ENCODE measurements at regions not wholly inside any gene's neighbourhood (a gene's known extent, or its start where the extent isn't known, plus 50 kb on each side); places are given as distances from the start of the nearest gene placed in this dataset.
"Not testable (repeated sequence)": the region's sequence is repeated elsewhere in the genome, so short reads cannot be mapped to it uniquely, and the experiment has no call there.

GRCh38 chr2:236376566-236377244 is 112.5 kb upstream of the ASB18 start:
- no peak for DNase-seq

GRCh38 chr2:236380051-236380612 is 115.9 kb upstream of the ASB18 start:
- DNase-seq: no peak

GRCh38 chr2:236381253-236381652 is 117.0 kb upstream of the ASB18 start:
- not testable (repeated sequence) for DNase-seq

- DNase-seq: not testable (repeated sequence)
Measured at GRCh38 chr2:236389284-236390216, 125.3 kb upstream of the ASB18 start.

GRCh38 chr2:236393101-236393500 is 128.9 kb upstream of the ASB18 start:
- DNase-seq: no peak

- DNase-seq: no peak
Measured at GRCh38 chr2:236393581-236393980, 129.4 kb upstream of the ASB18 start.

- no peak for DNase-seq
Measured at GRCh38 chr2:236394571-236394970, 130.4 kb upstream of the ASB18 start.

- DNase-seq: no peak
Measured at GRCh38 chr2:236395067-236395466, 130.9 kb upstream of the ASB18 start.

GRCh38 chr2:236396818-236397350 is 132.7 kb upstream of the ASB18 start:
- no peak for DNase-seq

GRCh38 chr2:236397681-236398080 is 133.5 kb upstream of the ASB18 start:
- DNase-seq: no peak

- no peak for DNase-seq
Measured at GRCh38 chr2:236399409-236399808, 135.2 kb upstream of the ASB18 start.

- no peak for DNase-seq
Measured at GRCh38 chr2:236400046-236400574, 135.9 kb upstream of the ASB18 start.

- no peak for DNase-seq
Measured at GRCh38 chr2:236400594-236401360, 136.6 kb upstream of the ASB18 start.

- no peak for DNase-seq
Measured at GRCh38 chr2:236402033-236402790, 138.0 kb upstream of the ASB18 start.

GRCh38 chr2:236403125-236403524 is 138.9 kb upstream of the ASB18 start:
- no peak for DNase-seq

GRCh38 chr2:236403811-236404210 is 139.6 kb upstream of the ASB18 start:
- no peak for DNase-seq

- no peak for DNase-seq
Measured at GRCh38 chr2:236404346-236404745, 140.1 kb upstream of the ASB18 start.

GRCh38 chr2:236405357-236405756 is 141.2 kb upstream of the ASB18 start:
- DNase-seq: no peak

GRCh38 chr2:236408090-236408489 is 143.9 kb upstream of the ASB18 start:
- no peak for DNase-seq

- no peak for DNase-seq
Measured at GRCh38 chr2:236408786-236409185, 144.6 kb upstream of the ASB18 start.

- DNase-seq: no peak
Measured at GRCh38 chr2:236415684-236416444, 151.7 kb upstream of the ASB18 start.

Measured in effector CD8-positive, alpha-beta T cell (primary cell).